ENCODE measurements at regions not wholly inside any gene's neighbourhood (a gene's known extent, or its start where the extent isn't known, plus 50 kb on each side); places are given as distances from the start of the nearest gene placed in this dataset.

DNA sequence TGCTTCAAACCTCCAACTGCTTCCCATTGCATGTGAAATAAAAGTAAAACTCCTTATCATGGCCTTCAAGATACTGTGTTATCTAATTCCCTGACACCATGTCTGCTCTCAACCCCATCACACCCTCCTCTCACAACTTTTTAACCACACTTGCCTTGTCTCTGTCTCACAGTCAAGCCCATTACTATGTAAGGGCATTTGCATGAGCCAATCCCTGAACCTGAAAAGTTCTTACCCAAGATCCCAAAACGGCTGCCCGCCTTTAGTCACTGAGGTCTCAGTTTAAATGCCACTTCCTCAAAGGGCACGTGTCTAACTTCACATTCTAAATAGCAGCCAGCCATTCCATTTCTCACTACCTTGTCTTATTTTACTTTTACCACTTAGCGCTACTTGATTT, 83.1 kb downstream of the SST start:
- TF ChIP-seq, protein P1, sequence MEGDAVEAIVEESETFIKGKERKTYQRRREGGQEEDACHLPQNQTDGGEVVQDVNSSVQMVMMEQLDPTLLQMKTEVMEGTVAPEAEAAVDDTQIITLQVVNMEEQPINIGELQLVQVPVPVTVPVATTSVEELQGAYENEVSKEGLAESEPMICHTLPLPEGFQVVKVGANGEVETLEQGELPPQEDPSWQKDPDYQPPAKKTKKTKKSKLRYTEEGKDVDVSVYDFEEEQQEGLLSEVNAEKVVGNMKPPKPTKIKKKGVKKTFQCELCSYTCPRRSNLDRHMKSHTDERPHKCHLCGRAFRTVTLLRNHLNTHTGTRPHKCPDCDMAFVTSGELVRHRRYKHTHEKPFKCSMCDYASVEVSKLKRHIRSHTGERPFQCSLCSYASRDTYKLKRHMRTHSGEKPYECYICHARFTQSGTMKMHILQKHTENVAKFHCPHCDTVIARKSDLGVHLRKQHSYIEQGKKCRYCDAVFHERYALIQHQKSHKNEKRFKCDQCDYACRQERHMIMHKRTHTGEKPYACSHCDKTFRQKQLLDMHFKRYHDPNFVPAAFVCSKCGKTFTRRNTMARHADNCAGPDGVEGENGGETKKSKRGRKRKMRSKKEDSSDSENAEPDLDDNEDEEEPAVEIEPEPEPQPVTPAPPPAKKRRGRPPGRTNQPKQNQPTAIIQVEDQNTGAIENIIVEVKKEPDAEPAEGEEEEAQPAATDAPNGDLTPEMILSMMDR (IDR thresholded peaks at IDR 0.05): no peak
- TF ChIP-seq POLR2A (IDR thresholded peaks at IDR 0.05): no peak

Data from testis (tissue), 2 donors.